ENCODE measurements at regions not wholly inside any gene's neighbourhood (a gene's known extent, or its start where the extent isn't known, plus 50 kb on each side); places are given as distances from the start of the nearest gene placed in this dataset.

- no peak overlapping the region for H3K4me3 ChIP-seq (ENCODE audit: control insufficient read depth, low read depth, low read length)
- no peak for DNase-seq (ENCODE audit: low read depth)
- no peak for TF ChIP-seq CTCF (IDR thresholded peaks at IDR 0.05; ENCODE audit: control insufficient read depth, insufficient read depth, low read depth, low read length, missing control alignments)
Observed at GRCh38 chr12:28874758-28875157, 274.3 kb upstream of the FAR2 start.

GRCh38 chr12:28876196-28876798 lies 272.8 kb upstream of the FAR2 start:
- TF ChIP-seq CTCF (IDR thresholded peaks at IDR 0.05; ENCODE audit: control insufficient read depth, insufficient read depth, low read depth, low read length, missing control alignments) = no peak
- DNase-seq (ENCODE audit: low read depth) = no peak
- H3K4me3 ChIP-seq (ENCODE audit: control insufficient read depth, low read depth, low read length) = no peak overlapping the region

- TF ChIP-seq CTCF (IDR thresholded peaks at IDR 0.05; ENCODE audit: control insufficient read depth, insufficient read depth, low read depth, low read length, missing control alignments) = no peak
- no peak for DNase-seq (ENCODE audit: low read depth)
- no peak overlapping the region for H3K4me3 ChIP-seq (ENCODE audit: control insufficient read depth, low read depth, low read length)
Observed at GRCh38 chr12:28877854-28878253, 271.2 kb upstream of the FAR2 start.

- no peak for DNase-seq (ENCODE audit: low read depth)
- no peak for TF ChIP-seq CTCF (IDR thresholded peaks at IDR 0.05; ENCODE audit: control insufficient read depth, insufficient read depth, low read depth, low read length, missing control alignments)
- H3K4me3 ChIP-seq (ENCODE audit: control insufficient read depth, low read depth, low read length) = no peak overlapping the region
Observed at GRCh38 chr12:28878629-28879028, 270.4 kb upstream of the FAR2 start.

- no peak for DNase-seq (ENCODE audit: low read depth)
- TF ChIP-seq CTCF (IDR thresholded peaks at IDR 0.05; ENCODE audit: control insufficient read depth, insufficient read depth, low read depth, low read length, missing control alignments) = no peak
Observed at GRCh38 chr12:28879379-28879778, 269.7 kb upstream of the FAR2 start.

GRCh38 chr12:28882444-28882843 lies 266.6 kb upstream of the FAR2 start:
- no peak for TF ChIP-seq CTCF (IDR thresholded peaks at IDR 0.05; ENCODE audit: control insufficient read depth, insufficient read depth, low read depth, low read length, missing control alignments)
- no peak for DNase-seq (ENCODE audit: low read depth)
- no peak overlapping the region for H3K4me3 ChIP-seq (ENCODE audit: control insufficient read depth, low read depth, low read length)

More at GRCh38 chr12:28879379-28879778, 269.7 kb upstream of the FAR2 start:
- H3K4me3 ChIP-seq (ENCODE audit: control insufficient read depth, low read depth, low read length) = no peak overlapping the region

Measured in AG09309 (cell line).